T-cell (primary cell): ENCODE measurements at regions not wholly inside any gene's neighbourhood (a gene's known extent, or its start where the extent isn't known, plus 50 kb on each side); places are given as distances from the start of the nearest gene placed in this dataset.

ENCODE experiments used
- ATAC-seq, 4 experiments: fragments of 200-7000 bp in 3 of 4; fragments of 150-1000 bp in 1 of 4; cut with Tn5 transposase; replicated peaks in 1 of 4; 1 replicate in 3 of 4; 2 replicates in 1 of 4; pipeline ENCODE4 v1.10.0; 2021; ENCODE audit warnings: moderate library complexity in 3 of 4, mild to moderate bottlenecking in 2 of 4, moderate number of reproducible peaks in 1 of 4
- CTCF ChIA-PET, 2 donors: fragments of 300-600 bp; sonication (Branson Sonifier 250); formaldehyde crosslinking; loops; one replicate each; lab custom pipeline; 2022; ENCODE audit warnings: antibody characterized with exemption in 2 of 2; lab: Charles Lee
- POLR2A ChIA-PET, 2 donors: fragments of 300-600 bp; sonication (Branson Sonifier 250); formaldehyde crosslinking; loops; one replicate each; lab custom pipeline; 2022; ENCODE audit warnings: antibody characterized with exemption in 2 of 2; lab: Charles Lee
- DNase-seq, 35 experiments: peaks; one replicate each; pipeline versions ENCODE4 v3.0.0 to v3.0.0-alpha.2; 2013 to 2023
- H3K27ac ChIP-seq: one replicate; pipeline ENCODE4 v1.5.1; 2013; ENCODE audit warnings: low read length
- H3K27me3 ChIP-seq, 2 experiments: replicated peaks in 1 of 2; 1 replicate in 1 of 2; 2 replicates in 1 of 2; pipeline versions ENCODE4 v1.6.1 to v1.7.0; 2013; ENCODE audit warnings: low read length in 1 of 2, mixed read lengths in 1 of 2; ENCODE audit not compliant: control insufficient read depth in 2 of 2, insufficient read depth in 2 of 2; ENCODE audit errors: extremely low read depth in 1 of 2
- H3K36me3 ChIP-seq, 2 donors: 1 replicate in 1 of 2; 2 replicates in 1 of 2; pipeline versions ENCODE4 v1.6.1 to v1.7.0; 2013; ENCODE audit warnings: low read length in 1 of 2; ENCODE audit not compliant: control insufficient read depth in 2 of 2, insufficient read depth in 1 of 2; ENCODE audit errors: extremely low read depth in 1 of 2
- H3K4me1 ChIP-seq, 2 experiments: 1 replicate in 1 of 2; 2 replicates in 1 of 2; pipeline versions ENCODE4 v1.6.1 to v1.7.0; 2013; ENCODE audit warnings: low read length in 2 of 2, mixed read lengths in 1 of 2; ENCODE audit not compliant: insufficient read depth in 2 of 2, control insufficient read depth in 1 of 2; ENCODE audit errors: extremely low read depth in 1 of 2
- H3K4me3 ChIP-seq, 2 donors: 1 replicate in 1 of 2; 2 replicates in 1 of 2; pipeline versions ENCODE4 v1.5.1 to v1.7.0; 2013; ENCODE audit warnings: mild to moderate bottlenecking in 2 of 2, low read length in 1 of 2, moderate library complexity in 1 of 2; ENCODE audit not compliant: control insufficient read depth in 1 of 2; ENCODE audit errors: extremely low read depth in 1 of 2
- H3K9me3 ChIP-seq: 2 replicates; pipeline ENCODE4 v1.7.0; 2013
- H3K27ac Mint-ChIP-seq, 2 donors: one replicate each; pipeline ENCODE4 v1.8.0; 2020 to 2021; ENCODE audit warnings: mild to moderate bottlenecking in 2 of 2, mixed read lengths in 2 of 2
- H3K27me3 Mint-ChIP-seq, 2 donors: one replicate each; pipeline ENCODE4 v1.8.0; 2021 to 2022; ENCODE audit warnings: mixed read lengths in 2 of 2
- H3K36me3 Mint-ChIP-seq: one replicate; pipeline ENCODE4 v1.8.0; 2021; ENCODE audit warnings: mixed read lengths
- H3K4me1 Mint-ChIP-seq, 3 donors: one replicate each; pipeline ENCODE4 v1.8.0; 2020 to 2022; ENCODE audit warnings: mixed read lengths in 3 of 3, mild to moderate bottlenecking in 1 of 3
- H3K4me3 Mint-ChIP-seq, 3 donors: one replicate each; pipeline ENCODE4 v1.8.0; 2020 to 2022; ENCODE audit warnings: mild to moderate bottlenecking in 3 of 3, mixed read lengths in 3 of 3, moderate library complexity in 3 of 3
- H3K9me3 Mint-ChIP-seq, 3 donors: one replicate each; pipeline ENCODE4 v1.8.0; 2020 to 2022; ENCODE audit warnings: mixed read lengths in 3 of 3
- WGBS: methylation state at CpG from one replicate; pipeline ENCODE4 v1.1.5; 2013; ENCODE audit warnings: missing lambda C conversion rate; ENCODE audit not compliant: insufficient coverage; 5-methylcytosine and 5-hydroxymethylcytosine counted together

DNA sequence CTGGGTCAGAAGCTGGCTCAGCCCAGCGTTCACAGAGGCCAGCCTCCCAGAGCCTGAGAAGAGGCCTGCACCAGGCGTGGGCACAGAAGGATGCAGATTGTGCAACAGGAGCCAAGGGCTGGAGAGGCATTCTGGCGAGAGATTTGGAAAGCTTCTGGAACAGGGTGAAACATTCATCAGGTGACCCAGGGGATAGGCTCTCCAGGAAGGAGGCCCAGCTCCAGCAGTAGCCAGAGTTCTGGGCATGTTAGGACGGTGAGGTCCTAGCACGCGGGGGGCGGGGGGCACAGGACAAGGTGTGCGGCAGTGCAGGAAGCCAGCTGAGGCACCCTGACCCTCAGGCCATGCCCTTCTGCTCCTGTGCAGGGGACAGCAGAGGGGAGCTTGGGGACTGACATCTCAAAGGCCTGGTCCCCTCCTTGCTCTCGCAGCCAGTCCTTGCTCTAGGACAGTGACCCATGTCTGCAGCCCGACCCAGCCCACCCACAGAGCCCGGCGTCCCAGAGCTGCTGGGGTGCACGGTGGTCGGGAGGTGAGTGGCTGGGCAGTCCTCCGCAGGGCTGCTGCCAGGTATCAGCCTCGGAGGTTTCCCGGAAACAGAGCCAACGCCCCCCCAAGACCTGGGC, 111.7 kb upstream of the KLF13 start:
- DNase-seq (no peak), ATAC-seq (peak in 2 of 4 experiments; percentile 1 to 6)
- no peaks in the 10 kb centered on the region for H3K36me3 ChIP-seq
- H3K27ac ChIP-seq = peak overlapping the region; percentile 68
- 52% methylated on average over 16 of the region's 18 CpGs for WGBS
- Mint-ChIP-seq H3K4me3 (peak overlapping the region; percentile 57 to 84 (median 67)), H3K9me3 (no peaks in the 10 kb centered on the region), H3K27ac (peak overlapping the region; percentile 81), H3K27me3 (no peaks in the 10 kb centered on the region), H3K4me1 (peaks cover 22 to 38% (median 34%) of the 10 kb centered on the region in 3 donors), H3K36me3 (no peaks in the 10 kb centered on the region)
- ChIA-PET POLR2A (no interaction called here), CTCF (interaction anchor here (1.1 to 1.8 kb wide), 3 partner anchors 27 to 274 kb away, joined by 3 to 5 read pairs (median 4); no protein-coding TSS in a partner anchor)
- peaks cover 15 to 28% of the 10 kb centered on the region in 2 experiments for H3K4me1 ChIP-seq
- H3K9me3 ChIP-seq = no peaks in the 10 kb centered on the region
- peak overlapping the region; percentile 1 to 34 for H3K4me3 ChIP-seq
- no peaks in the 10 kb centered on the region for H3K27me3 ChIP-seq

DNA sequence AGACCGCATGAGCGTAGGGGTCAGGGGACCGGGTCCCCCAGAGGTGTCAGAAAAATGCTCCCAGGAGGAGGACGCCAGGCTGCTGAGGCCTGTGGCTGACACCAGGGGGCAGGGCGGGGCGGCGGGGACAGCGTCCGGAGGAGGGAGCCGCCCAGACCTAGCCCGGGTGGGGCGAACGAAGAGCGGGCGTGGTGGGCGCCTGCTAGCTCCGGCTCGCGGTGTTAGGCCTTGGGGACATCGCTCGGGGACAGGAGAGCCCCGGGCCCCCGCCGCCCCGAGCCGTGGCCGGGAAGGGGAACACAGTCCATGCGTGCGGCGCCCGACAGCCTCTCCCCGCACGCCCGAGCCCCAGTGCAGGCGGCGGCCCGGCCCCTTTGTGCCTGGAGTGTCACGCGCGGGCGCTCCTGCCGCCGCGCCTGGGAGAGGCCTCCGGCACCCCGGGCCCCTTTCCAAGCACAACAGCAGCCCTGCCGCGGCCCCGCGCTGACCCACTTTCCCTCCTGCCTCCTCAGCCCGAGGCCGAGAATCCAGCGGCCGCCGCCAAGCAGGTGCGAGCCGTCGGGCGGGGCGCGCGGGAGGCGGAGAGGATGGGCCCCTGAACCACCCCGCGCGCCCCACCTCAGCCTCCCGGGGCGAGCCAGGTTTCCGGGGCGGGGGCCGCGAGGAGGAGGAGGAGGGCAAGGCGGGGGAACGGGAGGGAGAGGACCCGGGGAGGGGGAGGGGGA, 111.0 kb upstream of the KLF13 start:
- Histone ChIP-seq H3K4me3 (peak overlapping the region; percentile 1 to 34), H3K27ac (peak overlapping the region; percentile 68), H3K27me3 (no peaks in the 10 kb centered on the region), H3K9me3 (no peaks in the 10 kb centered on the region), H3K36me3 (no peaks in the 10 kb centered on the region), H3K4me1 (peaks cover 15 to 28% of the 10 kb centered on the region in 2 experiments)
- 0% methylated on average over 46 of the region's 75 CpGs for WGBS
- ATAC-seq = peak; percentile 75 to 80 (median 78)
- peak overlapping the region; percentile 57 to 84 (median 67) for H3K4me3 Mint-ChIP-seq
- no peaks in the 10 kb centered on the region for H3K27me3 Mint-ChIP-seq
- peaks cover 23 to 45% (median 37%) of the 10 kb centered on the region in 3 donors for H3K4me1 Mint-ChIP-seq
- H3K9me3 Mint-ChIP-seq = no peaks in the 10 kb centered on the region
- POLR2A ChIA-PET = no interaction called here
- H3K36me3 Mint-ChIP-seq = no peaks in the 10 kb centered on the region
- CTCF ChIA-PET = interaction anchor here (0.6 to 1.8 kb wide), 3 partner anchors 26 to 80 kb away, joined by 3 to 5 read pairs (median 4); no protein-coding TSS in a partner anchor
- peak overlapping the region; percentile 58 to 81 for H3K27ac Mint-ChIP-seq
- DNase-seq = peak; percentile 32 to 86 (median 66)

DNA sequence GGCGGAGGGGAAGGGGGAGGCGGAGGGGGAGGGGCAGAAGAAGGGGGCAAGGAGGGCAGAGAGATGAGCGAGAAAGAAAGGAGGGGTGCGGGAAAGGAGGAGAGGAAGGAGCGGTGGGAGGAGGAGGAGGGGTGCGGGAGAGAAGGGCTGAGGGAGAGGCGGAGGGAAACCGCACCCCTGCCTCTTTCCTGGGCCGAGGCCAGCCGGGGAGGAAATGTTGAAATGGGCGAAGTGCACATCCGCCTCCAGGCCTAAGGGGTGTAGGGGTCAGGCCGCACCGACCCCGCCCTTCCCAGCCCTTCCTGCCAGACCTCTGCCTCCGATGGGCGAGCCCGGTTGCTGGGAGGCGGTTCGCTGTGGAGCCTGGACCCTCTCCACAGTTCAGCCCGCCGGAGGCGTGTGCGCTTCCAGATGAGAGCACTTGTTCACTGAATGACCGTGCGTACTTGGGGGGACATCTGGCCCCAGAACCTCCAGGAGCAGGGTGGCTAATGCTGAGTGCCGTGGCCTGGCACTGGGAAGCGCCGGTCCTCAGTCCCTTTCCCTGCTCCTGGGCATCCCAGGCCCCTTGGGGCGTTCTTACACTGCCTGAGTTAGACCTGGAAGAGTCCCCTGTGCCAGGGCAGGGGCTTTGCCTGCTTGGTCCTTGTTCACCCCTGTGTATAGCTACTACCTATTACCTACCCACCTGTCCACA, 110.3 kb upstream of the KLF13 start:
- Histone ChIP-seq H3K9me3 (no peaks in the 10 kb centered on the region), H3K4me3 (peak overlapping the region in 1 of 2 donors; percentile 24), H3K27me3 (no peaks in the 10 kb centered on the region), H3K36me3 (no peaks in the 10 kb centered on the region), H3K4me1 (peaks cover 15 to 28% of the 10 kb centered on the region in 2 experiments), H3K27ac (peak overlapping the region; percentile 81)
- peaks cover 25 to 47% (median 36%) of the 10 kb centered on the region in 3 donors for H3K4me1 Mint-ChIP-seq
- H3K27me3 Mint-ChIP-seq = no peaks in the 10 kb centered on the region
- ATAC-seq (peak; percentile 38 to 56 (median 52)), DNase-seq (peak in 28 of 35 experiments; percentile 15 to 70 (median 34))
- peak overlapping the region; percentile 73 to 76 for H3K27ac Mint-ChIP-seq
- CTCF ChIA-PET = no interaction called here
- POLR2A ChIA-PET = no interaction called here
- 20% methylated on average over 24 of the region's 30 CpGs for WGBS
- no peaks in the 10 kb centered on the region for H3K36me3 Mint-ChIP-seq
- no peaks in the 10 kb centered on the region for H3K9me3 Mint-ChIP-seq
- peak overlapping the region; percentile 68 to 84 (median 77) for H3K4me3 Mint-ChIP-seq

GRCh38 chr15:31217067-31217466, 109.6 kb upstream of the KLF13 start:
- Histone ChIP-seq H3K27ac (peak overlapping the region; percentile 81), H3K4me3 (no peak overlapping the region)
- 100% methylated on average over 2 of the region's 6 CpGs for WGBS

DNA sequence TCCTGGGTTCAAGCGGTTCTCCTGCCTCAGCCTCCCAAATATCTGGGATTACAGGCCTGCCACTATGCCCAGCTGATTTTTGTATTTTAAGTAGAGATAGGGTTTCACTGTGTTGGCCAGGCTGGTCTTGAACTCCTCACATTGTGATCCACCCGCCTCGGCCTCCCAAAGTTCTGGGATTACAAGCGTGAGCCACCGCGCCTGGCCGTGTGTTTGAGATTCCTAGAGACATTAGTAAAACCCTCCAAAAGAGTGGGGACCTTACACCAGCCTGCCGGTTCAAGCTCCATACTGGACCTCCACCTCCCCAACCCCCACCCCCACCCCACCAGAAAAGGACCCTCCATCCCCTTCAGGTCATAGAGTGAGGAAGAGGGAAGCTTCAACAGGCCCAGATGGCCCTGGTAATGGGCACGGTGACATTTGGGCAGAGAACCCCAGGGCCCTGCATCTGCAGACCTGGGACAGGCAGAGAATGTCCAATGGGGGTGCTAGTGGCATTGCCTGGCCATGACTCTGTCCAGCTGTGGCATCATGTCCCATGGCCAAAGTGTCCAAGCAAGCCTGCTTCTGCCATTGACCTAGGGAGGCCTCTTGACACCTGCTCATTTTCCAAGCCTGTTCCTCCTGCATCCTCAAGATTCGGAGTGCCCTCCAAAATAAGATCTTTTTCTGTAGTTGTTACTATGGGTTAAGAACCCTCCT, 108.9 kb upstream of the KLF13 start:
- Histone ChIP-seq H3K4me3 (no peak overlapping the region), H3K9me3 (no peaks in the 10 kb centered on the region), H3K27ac (no peak overlapping the region), H3K36me3 (no peaks in the 10 kb centered on the region), H3K4me1 (peaks cover 20 to 35% of the 10 kb centered on the region in 2 experiments), H3K27me3 (no peaks in the 10 kb centered on the region)
- ChIA-PET POLR2A (interaction anchor here in 1 of 2 donors (0.6 kb wide), 1 partner anchor 61 kb away, joined by 7 read pairs; no protein-coding TSS in a partner anchor), CTCF (interaction anchor here in 1 of 2 donors (1.0 kb wide), 1 partner anchor 8 kb away, joined by 6 read pairs; no protein-coding TSS in a partner anchor)
- 100% methylated on average over 4 of the region's 10 CpGs for WGBS
- H3K4me3 Mint-ChIP-seq = peak overlapping the region in 1 of 3 donors; percentile 84
- H3K27ac Mint-ChIP-seq = peak overlapping the region; percentile 91 to 93
- no peaks in the 10 kb centered on the region for H3K36me3 Mint-ChIP-seq
- no peaks in the 10 kb centered on the region for H3K9me3 Mint-ChIP-seq
- H3K27me3 Mint-ChIP-seq = no peaks in the 10 kb centered on the region
- ATAC-seq (no peak), DNase-seq (no peak)
- H3K4me1 Mint-ChIP-seq = peaks cover 32 to 54% (median 43%) of the 10 kb centered on the region in 3 donors

More at GRCh38 chr15:31217067-31217466, 109.6 kb upstream of the KLF13 start:
- CTCF ChIA-PET = no interaction called here
- Histone ChIP-seq H3K27me3 (no peaks in the 10 kb centered on the region), H3K9me3 (no peaks in the 10 kb centered on the region), H3K4me1 (peaks cover 15 to 30% of the 10 kb centered on the region in 2 experiments), H3K36me3 (no peaks in the 10 kb centered on the region)
- H3K4me1 Mint-ChIP-seq = peaks cover 27 to 47% (median 36%) of the 10 kb centered on the region in 3 donors
- POLR2A ChIA-PET = no interaction called here
- ATAC-seq = no peak
- H3K27me3 Mint-ChIP-seq = no peaks in the 10 kb centered on the region
- H3K27ac Mint-ChIP-seq = peak overlapping the region; percentile 73 to 76
- no peak for DNase-seq
- H3K36me3 Mint-ChIP-seq = no peaks in the 10 kb centered on the region
- H3K4me3 Mint-ChIP-seq = peak overlapping the region in 2 of 3 donors; percentile 77 to 84
- no peaks in the 10 kb centered on the region for H3K9me3 Mint-ChIP-seq
